Liver (tissue), 7 donors: ENCODE measurements at regions not wholly inside any gene's neighbourhood (a gene's known extent, or its start where the extent isn't known, plus 50 kb on each side); places are given as distances from the start of the nearest gene placed in this dataset.

Experiments
- DNase-seq: peaks from one replicate; pipeline ENCODE4 v3.0.0-alpha.2; 2017; ENCODE audit warnings: low spot score
- H3K27ac ChIP-seq, 2 donors: one replicate each; pipeline ENCODE4 v1.7.0; 2013; ENCODE audit warnings: inconsistent platforms in 2 of 2, low read length in 2 of 2, control low read depth in 1 of 2, low read depth in 1 of 2, mild to moderate bottlenecking in 1 of 2
- H3K27me3 ChIP-seq, 4 donors: one replicate each; pipeline versions ENCODE4 v1.6.1 to v1.7.0; 2013; ENCODE audit warnings: low read length in 3 of 4, inconsistent platforms in 1 of 4, mild to moderate bottlenecking in 1 of 4, moderate library complexity in 1 of 4; ENCODE audit not compliant: control insufficient read depth in 4 of 4, insufficient read depth in 4 of 4
- H3K36me3 ChIP-seq, 4 donors: one replicate each; pipeline versions ENCODE4 v1.6.1 to v1.7.0; 2013; ENCODE audit warnings: low read length in 3 of 4, mild to moderate bottlenecking in 3 of 4, low read depth in 1 of 4, moderate library complexity in 1 of 4; ENCODE audit not compliant: control insufficient read depth in 4 of 4, insufficient read depth in 3 of 4
- H3K4me1 ChIP-seq, 4 donors: one replicate each; pipeline versions ENCODE4 v1.6.1 to v1.7.0; 2013; ENCODE audit warnings: low read length in 3 of 4, mild to moderate bottlenecking in 3 of 4, moderate library complexity in 1 of 4; ENCODE audit not compliant: control insufficient read depth in 4 of 4, insufficient read depth in 4 of 4
- H3K4me3 ChIP-seq, 3 donors: one replicate each; pipeline versions ENCODE4 v1.6.1 to v1.7.0; 2013; ENCODE audit warnings: low read length in 3 of 3, control low read depth in 1 of 3, low read depth in 1 of 3, mild to moderate bottlenecking in 1 of 3
- H3K9ac ChIP-seq, 2 donors: one replicate each; pipeline ENCODE4 v1.7.0; 2013; ENCODE audit warnings: low read length in 2 of 2, mild to moderate bottlenecking in 2 of 2, moderate library complexity in 2 of 2, control low read depth in 1 of 2, low read depth in 1 of 2
- H3K9me3 ChIP-seq, 4 donors: one replicate each; pipeline versions ENCODE4 v1.6.1 to v1.7.0; 2013; ENCODE audit warnings: low read length in 3 of 4; ENCODE audit not compliant: control insufficient read depth in 4 of 4
- EGR1 ChIP-seq, 2 donors: IDR thresholded peaks; 2 replicates each; pipeline ENCODE4 v1.6.1; 2016 to 2018; ENCODE audit warnings: antibody characterized with exemption in 2 of 2, low read depth in 2 of 2
- FOXA1 ChIP-seq: IDR thresholded peaks from 2 replicates; pipeline ENCODE4 v1.6.1; 2016; ENCODE audit warnings: antibody characterized with exemption
- FOXA2 ChIP-seq: IDR thresholded peaks from 2 replicates; pipeline ENCODE4 v1.6.1; 2016; ENCODE audit warnings: antibody characterized with exemption
- GABPA ChIP-seq, 2 donors: IDR thresholded peaks in 1 of 2; conservative IDR thresholded peaks in 1 of 2; 2 replicates each; pipeline ENCODE4 v1.6.1; 2016; ENCODE audit warnings: antibody characterized with exemption in 2 of 2, mild to moderate bottlenecking in 1 of 2, moderate library complexity in 1 of 2
- HNF4A ChIP-seq, 2 donors: conservative IDR thresholded peaks; 2 replicates each; pipeline ENCODE4 v1.6.1; 2016; ENCODE audit warnings: antibody characterized with exemption in 2 of 2, mild to moderate bottlenecking in 2 of 2
- HNF4G ChIP-seq: IDR thresholded peaks from 2 replicates; pipeline ENCODE4 v1.6.1; 2016; ENCODE audit warnings: antibody characterized with exemption
- JUND ChIP-seq, 2 donors: IDR thresholded peaks; 2 replicates each; pipeline ENCODE4 v1.6.1; 2016; ENCODE audit warnings: antibody characterized with exemption in 2 of 2
- NR2F2 ChIP-seq: IDR thresholded peaks from 2 replicates; pipeline ENCODE4 v1.6.1; 2016; ENCODE audit warnings: antibody characterized with exemption
- RAD21 ChIP-seq, 2 donors: IDR thresholded peaks; 2 replicates each; pipeline ENCODE4 v1.6.1; 2016; ENCODE audit warnings: antibody characterized with exemption in 2 of 2, mild to moderate bottlenecking in 2 of 2
- RXRA ChIP-seq, 2 donors: IDR thresholded peaks; 2 replicates each; pipeline ENCODE4 v1.6.1; 2017 to 2018; ENCODE audit warnings: antibody characterized with exemption in 2 of 2, mild to moderate bottlenecking in 1 of 2
- SP1 ChIP-seq: IDR thresholded peaks from 2 replicates; pipeline ENCODE4 v1.6.1; 2018; ENCODE audit warnings: antibody characterized with exemption, mild to moderate bottlenecking
- TAF1 ChIP-seq: conservative IDR thresholded peaks from 2 replicates; pipeline ENCODE4 v1.6.1; 2016; ENCODE audit warnings: antibody characterized with exemption, mild to moderate bottlenecking
- YY1 ChIP-seq: IDR thresholded peaks from 2 replicates; pipeline ENCODE4 v1.6.1; 2016; ENCODE audit warnings: antibody characterized with exemption, mild to moderate bottlenecking
- TF ChIP-seq, protein P1 (sequence below): IDR thresholded peaks from 2 replicates; pipeline ENCODE4 v1.6.1; 2016; ENCODE audit warnings: antibody characterized with exemption
- TF ChIP-seq, protein P2 (sequence below): IDR thresholded peaks from 2 replicates; pipeline ENCODE4 v1.6.1; 2016; ENCODE audit warnings: antibody characterized with exemption
- TF ChIP-seq, protein P3 (sequence below): fragments of 150-350 bp; IDR thresholded peaks from 2 replicates; pipeline ENCODE4 v1.5.1; 2017; ENCODE audit warnings: improper control_type of control experiment, low read depth, low read length; ENCODE audit not compliant: missing input control
- TF ChIP-seq, protein P4 (sequence below): IDR thresholded peaks from 2 replicates; pipeline ENCODE4 v1.6.1; 2016; ENCODE audit warnings: antibody characterized with exemption, mild to moderate bottlenecking
- TF ChIP-seq, protein P5 (sequence below): IDR thresholded peaks from 2 replicates; pipeline ENCODE4 v1.6.1; 2016; ENCODE audit warnings: antibody characterized with exemption
- donor health status: healthy.
- donor health status: healthy.
- donor health status: healthy.
- donor health status: healthy.

DNA sequence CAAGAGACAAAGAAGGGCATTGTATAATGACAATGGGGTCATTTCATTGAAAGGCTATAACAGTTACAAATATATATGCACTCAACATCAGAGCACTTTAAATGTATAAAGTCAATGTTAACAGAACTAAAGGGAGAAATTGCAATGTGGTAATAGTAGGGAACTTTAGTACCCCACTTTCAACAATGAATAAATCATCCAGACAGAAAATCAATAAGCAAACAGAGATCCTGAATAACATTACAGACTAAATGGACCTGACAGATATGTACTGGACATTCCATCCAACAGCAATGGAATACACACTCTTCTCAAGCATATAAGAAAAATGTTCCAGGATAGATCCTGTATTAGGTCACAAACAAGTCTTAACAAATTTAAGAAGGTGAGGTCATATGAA, 90.5 kb upstream of the ALKAL2 start:
- Histone ChIP-seq H3K9ac (no peak overlapping the region), H3K4me1 (no peaks in the 10 kb centered on the region), H3K36me3 (no peaks in the 10 kb centered on the region), H3K27ac (no peak overlapping the region), H3K4me3 (no peak overlapping the region), H3K9me3 (peaks cover 0 to 4% (median 0%) of the 10 kb centered on the region in 4 donors), H3K27me3 (peaks cover 0 to 2% (median 0%) of the 10 kb centered on the region in 4 donors)
- TF ChIP-seq YY1 (no peak), HNF4G (no peak), FOXA1 (no peak), JUND (IDR thresholded peaks at IDR 0.05) (no peak), FOXA2 (no peak), SP1 (no peak), RXRA (IDR thresholded peaks at IDR 0.05) (no peak), TAF1 (no peak), GABPA (IDR thresholded peaks at IDR 0.05 in 1 of 2, conservative IDR thresholded peaks at IDR 0.05 in 1 of 2) (no peak), NR2F2 (no peak), RAD21 (IDR thresholded peaks at IDR 0.05) (no peak), EGR1 (IDR thresholded peaks at IDR 0.05; ENCODE audit: low read depth in 2 of 2) (no peak), HNF4A (conservative IDR thresholded peaks at IDR 0.05) (no peak)
- TF ChIP-seq, protein P1, sequence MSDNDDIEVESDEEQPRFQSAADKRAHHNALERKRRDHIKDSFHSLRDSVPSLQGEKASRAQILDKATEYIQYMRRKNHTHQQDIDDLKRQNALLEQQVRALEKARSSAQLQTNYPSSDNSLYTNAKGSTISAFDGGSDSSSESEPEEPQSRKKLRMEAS, result no peak
- TF ChIP-seq, protein P2, sequence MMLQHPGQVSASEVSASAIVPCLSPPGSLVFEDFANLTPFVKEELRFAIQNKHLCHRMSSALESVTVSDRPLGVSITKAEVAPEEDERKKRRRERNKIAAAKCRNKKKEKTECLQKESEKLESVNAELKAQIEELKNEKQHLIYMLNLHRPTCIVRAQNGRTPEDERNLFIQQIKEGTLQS, result no peak
- TF ChIP-seq, protein P3, sequence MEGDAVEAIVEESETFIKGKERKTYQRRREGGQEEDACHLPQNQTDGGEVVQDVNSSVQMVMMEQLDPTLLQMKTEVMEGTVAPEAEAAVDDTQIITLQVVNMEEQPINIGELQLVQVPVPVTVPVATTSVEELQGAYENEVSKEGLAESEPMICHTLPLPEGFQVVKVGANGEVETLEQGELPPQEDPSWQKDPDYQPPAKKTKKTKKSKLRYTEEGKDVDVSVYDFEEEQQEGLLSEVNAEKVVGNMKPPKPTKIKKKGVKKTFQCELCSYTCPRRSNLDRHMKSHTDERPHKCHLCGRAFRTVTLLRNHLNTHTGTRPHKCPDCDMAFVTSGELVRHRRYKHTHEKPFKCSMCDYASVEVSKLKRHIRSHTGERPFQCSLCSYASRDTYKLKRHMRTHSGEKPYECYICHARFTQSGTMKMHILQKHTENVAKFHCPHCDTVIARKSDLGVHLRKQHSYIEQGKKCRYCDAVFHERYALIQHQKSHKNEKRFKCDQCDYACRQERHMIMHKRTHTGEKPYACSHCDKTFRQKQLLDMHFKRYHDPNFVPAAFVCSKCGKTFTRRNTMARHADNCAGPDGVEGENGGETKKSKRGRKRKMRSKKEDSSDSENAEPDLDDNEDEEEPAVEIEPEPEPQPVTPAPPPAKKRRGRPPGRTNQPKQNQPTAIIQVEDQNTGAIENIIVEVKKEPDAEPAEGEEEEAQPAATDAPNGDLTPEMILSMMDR, result no peak
- TF ChIP-seq, protein P4, sequence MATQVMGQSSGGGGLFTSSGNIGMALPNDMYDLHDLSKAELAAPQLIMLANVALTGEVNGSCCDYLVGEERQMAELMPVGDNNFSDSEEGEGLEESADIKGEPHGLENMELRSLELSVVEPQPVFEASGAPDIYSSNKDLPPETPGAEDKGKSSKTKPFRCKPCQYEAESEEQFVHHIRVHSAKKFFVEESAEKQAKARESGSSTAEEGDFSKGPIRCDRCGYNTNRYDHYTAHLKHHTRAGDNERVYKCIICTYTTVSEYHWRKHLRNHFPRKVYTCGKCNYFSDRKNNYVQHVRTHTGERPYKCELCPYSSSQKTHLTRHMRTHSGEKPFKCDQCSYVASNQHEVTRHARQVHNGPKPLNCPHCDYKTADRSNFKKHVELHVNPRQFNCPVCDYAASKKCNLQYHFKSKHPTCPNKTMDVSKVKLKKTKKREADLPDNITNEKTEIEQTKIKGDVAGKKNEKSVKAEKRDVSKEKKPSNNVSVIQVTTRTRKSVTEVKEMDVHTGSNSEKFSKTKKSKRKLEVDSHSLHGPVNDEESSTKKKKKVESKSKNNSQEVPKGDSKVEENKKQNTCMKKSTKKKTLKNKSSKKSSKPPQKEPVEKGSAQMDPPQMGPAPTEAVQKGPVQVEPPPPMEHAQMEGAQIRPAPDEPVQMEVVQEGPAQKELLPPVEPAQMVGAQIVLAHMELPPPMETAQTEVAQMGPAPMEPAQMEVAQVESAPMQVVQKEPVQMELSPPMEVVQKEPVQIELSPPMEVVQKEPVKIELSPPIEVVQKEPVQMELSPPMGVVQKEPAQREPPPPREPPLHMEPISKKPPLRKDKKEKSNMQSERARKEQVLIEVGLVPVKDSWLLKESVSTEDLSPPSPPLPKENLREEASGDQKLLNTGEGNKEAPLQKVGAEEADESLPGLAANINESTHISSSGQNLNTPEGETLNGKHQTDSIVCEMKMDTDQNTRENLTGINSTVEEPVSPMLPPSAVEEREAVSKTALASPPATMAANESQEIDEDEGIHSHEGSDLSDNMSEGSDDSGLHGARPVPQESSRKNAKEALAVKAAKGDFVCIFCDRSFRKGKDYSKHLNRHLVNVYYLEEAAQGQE, result no peak
- TF ChIP-seq, protein P5, sequence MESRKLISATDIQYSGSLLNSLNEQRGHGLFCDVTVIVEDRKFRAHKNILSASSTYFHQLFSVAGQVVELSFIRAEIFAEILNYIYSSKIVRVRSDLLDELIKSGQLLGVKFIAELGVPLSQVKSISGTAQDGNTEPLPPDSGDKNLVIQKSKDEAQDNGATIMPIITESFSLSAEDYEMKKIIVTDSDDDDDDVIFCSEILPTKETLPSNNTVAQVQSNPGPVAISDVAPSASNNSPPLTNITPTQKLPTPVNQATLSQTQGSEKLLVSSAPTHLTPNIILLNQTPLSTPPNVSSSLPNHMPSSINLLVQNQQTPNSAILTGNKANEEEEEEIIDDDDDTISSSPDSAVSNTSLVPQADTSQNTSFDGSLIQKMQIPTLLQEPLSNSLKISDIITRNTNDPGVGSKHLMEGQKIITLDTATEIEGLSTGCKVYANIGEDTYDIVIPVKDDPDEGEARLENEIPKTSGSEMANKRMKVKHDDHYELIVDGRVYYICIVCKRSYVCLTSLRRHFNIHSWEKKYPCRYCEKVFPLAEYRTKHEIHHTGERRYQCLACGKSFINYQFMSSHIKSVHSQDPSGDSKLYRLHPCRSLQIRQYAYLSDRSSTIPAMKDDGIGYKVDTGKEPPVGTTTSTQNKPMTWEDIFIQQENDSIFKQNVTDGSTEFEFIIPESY, result no peak
- DNase-seq, result no peak
